Skeletal muscle cell (primary cell): ENCODE measurements at regions not wholly inside any gene's neighbourhood (a gene's known extent, or its start where the extent isn't known, plus 50 kb on each side); places are given as distances from the start of the nearest gene placed in this dataset.
"Not testable (repeated sequence)": the region's sequence is repeated elsewhere in the genome, so short reads cannot be mapped to it uniquely, and the experiment has no call there.

Experiments
- DNase-seq: peaks from one replicate; pipeline ENCODE4 v3.0.0-alpha.2; 2010; ENCODE audit warnings: low read depth
- H3K4me3 ChIP-seq: 2 replicates; pipeline ENCODE4 v1.5.1; 2011; ENCODE audit warnings: low read depth, mild to moderate bottlenecking, control low read depth, low read length, moderate library complexity

- no peak for DNase-seq
- no peak overlapping the region for H3K4me3 ChIP-seq
Measured at GRCh38 chr1:47521034-47521881, 83.4 kb downstream of the FOXD2 start.

- no peak overlapping the region for H3K4me3 ChIP-seq
- no peak for DNase-seq
Measured at GRCh38 chr1:47522935-47523834, 85.3 kb downstream of the FOXD2 start.

- DNase-seq = no peak
- no peak overlapping the region for H3K4me3 ChIP-seq
Measured at GRCh38 chr1:47523835-47524215, 86.0 kb downstream of the FOXD2 start.

- no peak for DNase-seq
- no peak overlapping the region for H3K4me3 ChIP-seq
Measured at GRCh38 chr1:47524272-47524671, 86.4 kb downstream of the FOXD2 start.

- H3K4me3 ChIP-seq = no peak overlapping the region
- no peak for DNase-seq
Measured at GRCh38 chr1:47527653-47528272, 89.9 kb downstream of the FOXD2 start.

GRCh38 chr1:47529520-47530098 is 91.8 kb downstream of the FOXD2 start:
- DNase-seq = no peak
- no peak overlapping the region for H3K4me3 ChIP-seq

GRCh38 chr1:47532921-47533792 is 95.3 kb downstream of the FOXD2 start:
- H3K4me3 ChIP-seq = peak overlapping the region; percentile 40
- no peak for DNase-seq

GRCh38 chr1:47533793-47534328 is 96.0 kb downstream of the FOXD2 start:
- DNase-seq = no peak
- H3K4me3 ChIP-seq = no peak overlapping the region

DNA sequence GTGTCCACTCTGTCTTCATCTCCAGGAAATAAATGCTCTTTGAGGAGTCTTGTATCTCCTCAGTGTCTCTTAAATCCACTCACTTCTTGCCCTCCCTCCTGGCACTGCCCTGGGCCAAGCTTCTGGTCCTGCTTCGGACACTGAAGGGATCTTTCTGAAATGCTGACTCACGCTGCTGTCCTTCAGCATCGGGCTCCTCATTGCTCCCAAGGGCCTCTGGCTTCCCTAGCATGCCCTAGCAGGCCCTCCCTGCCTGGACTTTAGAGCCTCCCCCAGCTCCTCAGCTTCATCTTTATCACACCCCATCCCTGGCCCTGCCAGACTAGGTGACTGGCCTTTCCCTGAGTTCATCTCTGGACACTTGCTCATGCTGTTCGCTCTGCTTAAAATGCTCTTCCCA is 96.6 kb downstream of the FOXD2 start:
- no peak for DNase-seq
- no peak overlapping the region for H3K4me3 ChIP-seq

GRCh38 chr1:47536646-47537118 is 98.8 kb downstream of the FOXD2 start:
- no peak for DNase-seq
- no peak overlapping the region for H3K4me3 ChIP-seq

GRCh38 chr1:47537268-47537667 is 99.4 kb downstream of the FOXD2 start:
- no peak overlapping the region for H3K4me3 ChIP-seq
- DNase-seq = no peak

DNA sequence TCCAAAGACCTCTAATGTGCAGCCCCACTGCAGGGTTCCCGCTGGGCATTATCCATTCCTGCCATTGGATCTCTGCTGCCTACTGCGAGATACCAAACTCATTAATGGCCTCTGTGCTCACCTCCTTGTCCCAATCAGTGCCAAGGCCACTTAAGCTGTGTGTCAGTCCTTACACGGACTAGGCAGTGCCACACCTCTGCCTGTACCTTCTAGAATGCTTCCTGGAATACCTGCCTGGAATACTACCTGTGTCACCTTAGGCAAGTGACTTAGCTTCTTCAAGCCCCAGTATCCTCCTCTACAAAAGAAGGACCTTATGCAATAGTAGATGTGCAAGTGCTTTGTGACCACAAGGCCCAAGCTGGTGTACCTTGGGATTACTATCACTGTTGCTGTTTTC is 100.1 kb downstream of the FOXD2 start:
- H3K4me3 ChIP-seq = no peak overlapping the region

GRCh38 chr1:47538530-47538929 is 100.7 kb downstream of the FOXD2 start:
- not testable (repeated sequence) for H3K4me3 ChIP-seq, DNase-seq

More for the DNA sequence above, 100.1 kb downstream of the FOXD2 start:
- no peak for DNase-seq

GRCh38 chr1:47541705-47542104 is 103.9 kb downstream of the FOXD2 start:
- H3K4me3 ChIP-seq, DNase-seq: not testable (repeated sequence)

DNA sequence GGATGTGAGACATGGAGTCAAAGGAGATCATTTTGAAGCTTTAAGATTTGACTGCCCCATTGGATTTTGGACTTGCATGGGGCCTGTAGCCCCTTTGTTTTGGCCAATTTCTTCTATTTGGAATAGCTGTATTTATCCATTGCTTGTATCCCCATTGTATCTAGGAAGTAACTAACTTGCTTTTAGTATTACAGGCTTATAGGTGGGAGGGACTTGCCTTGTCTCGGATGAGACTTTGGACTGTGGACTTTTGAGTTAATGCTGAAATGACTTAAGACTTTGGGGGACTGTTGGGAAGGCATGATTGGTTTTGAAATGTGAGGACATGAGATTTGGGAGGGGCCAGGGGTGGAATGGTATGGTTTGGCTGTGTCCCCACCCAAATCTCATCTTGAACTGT is 105.2 kb downstream of the FOXD2 start:
- not testable (repeated sequence) for H3K4me3 ChIP-seq, DNase-seq

- H3K4me3 ChIP-seq = no peak overlapping the region
- DNase-seq = no peak
Measured at GRCh38 chr1:47545912-47546483, 108.2 kb downstream of the FOXD2 start.

DNA sequence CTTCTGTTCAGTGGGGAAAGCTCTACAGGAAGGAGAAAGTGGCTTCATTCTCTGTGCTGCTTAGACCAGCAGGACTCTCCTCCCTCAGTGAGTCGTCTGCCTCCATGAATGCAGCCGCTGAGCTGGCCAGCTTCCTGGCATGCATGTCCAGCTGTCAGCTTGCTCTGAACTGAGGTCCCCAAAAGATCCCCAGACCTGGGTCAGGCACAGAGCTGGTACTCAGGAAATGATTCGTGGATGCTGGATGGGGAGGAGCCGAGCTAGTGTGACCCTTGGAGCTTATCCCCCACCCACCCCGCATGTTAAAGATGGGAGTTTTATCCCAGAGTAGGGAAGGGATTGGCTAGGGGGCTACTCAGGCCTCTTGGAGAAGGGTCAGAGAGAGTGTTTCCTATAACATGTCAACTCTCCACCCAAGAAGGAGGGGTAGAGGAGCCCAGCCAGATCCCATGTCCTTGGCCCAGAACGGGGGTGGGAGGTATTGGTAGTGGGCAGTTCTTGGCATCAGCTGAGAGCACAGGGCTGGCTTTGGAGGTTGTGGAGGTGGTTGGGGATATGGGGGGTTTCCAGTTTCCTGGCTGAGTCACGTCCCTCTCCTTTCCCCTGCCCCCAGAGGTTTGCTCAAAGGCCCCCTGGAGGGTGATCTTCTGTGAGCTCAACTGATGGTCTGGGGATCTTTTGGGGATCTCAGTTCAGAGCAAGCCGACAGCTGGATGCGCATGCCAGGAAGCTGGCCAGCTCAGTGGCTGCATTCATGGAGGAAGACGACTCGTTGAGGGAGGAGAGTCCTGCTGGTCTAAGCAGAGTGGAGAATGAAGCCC is 110.1 kb downstream of the FOXD2 start:
- H3K4me3 ChIP-seq = no peak overlapping the region
- no peak for DNase-seq
